Lower leg skin (tissue), 4 donors: ENCODE measurements at regions not wholly inside any gene's neighbourhood (a gene's known extent, or its start where the extent isn't known, plus 50 kb on each side); places are given as distances from the start of the nearest gene placed in this dataset.

ENCODE experiments used
- DNase-seq, 2 donors: peaks; one replicate each; pipeline ENCODE4 v3.0.0-alpha.2; 2019; ENCODE audit warnings: low spot score in 2 of 2
- H3K4me3 ChIP-seq: fragments of 200-600 bp; sonication (generic); 2 replicates; pipeline ENCODE4 v1.5.1; 2017; ENCODE audit warnings: mild to moderate bottlenecking, low read depth; ENCODE audit not compliant: poor library complexity, severe bottlenecking
- POLR2A ChIP-seq, 2 donors: fragments of 450-650 bp; IDR thresholded peaks; one replicate each; pipeline ENCODE4 v1.6.1; 2016 to 2017; ENCODE audit warnings: antibody characterized with exemption in 2 of 2, mild to moderate bottlenecking in 1 of 2, moderate library complexity in 1 of 2
- WGBS, 2 donors: methylation state at CpG; one replicate each; pipeline ENCODE4 v1.1.5; 2018; 5-methylcytosine and 5-hydroxymethylcytosine counted together
- intact Hi-C: fragments of 100-400 bp; cut with DNase I; formaldehyde crosslinking; loops from one replicate; pipeline ENCODE4 v1.15.0; 2023; ENCODE audit warnings: low total_unique reads
- TF ChIP-seq, protein P1 (sequence below), 3 donors: fragments of 450-650 bp; IDR thresholded peaks; one replicate each; pipeline ENCODE4 v1.5.1; 2016; ENCODE audit warnings: antibody characterized with exemption in 3 of 3, mild to moderate bottlenecking in 3 of 3, moderate library complexity in 2 of 3

DNA sequence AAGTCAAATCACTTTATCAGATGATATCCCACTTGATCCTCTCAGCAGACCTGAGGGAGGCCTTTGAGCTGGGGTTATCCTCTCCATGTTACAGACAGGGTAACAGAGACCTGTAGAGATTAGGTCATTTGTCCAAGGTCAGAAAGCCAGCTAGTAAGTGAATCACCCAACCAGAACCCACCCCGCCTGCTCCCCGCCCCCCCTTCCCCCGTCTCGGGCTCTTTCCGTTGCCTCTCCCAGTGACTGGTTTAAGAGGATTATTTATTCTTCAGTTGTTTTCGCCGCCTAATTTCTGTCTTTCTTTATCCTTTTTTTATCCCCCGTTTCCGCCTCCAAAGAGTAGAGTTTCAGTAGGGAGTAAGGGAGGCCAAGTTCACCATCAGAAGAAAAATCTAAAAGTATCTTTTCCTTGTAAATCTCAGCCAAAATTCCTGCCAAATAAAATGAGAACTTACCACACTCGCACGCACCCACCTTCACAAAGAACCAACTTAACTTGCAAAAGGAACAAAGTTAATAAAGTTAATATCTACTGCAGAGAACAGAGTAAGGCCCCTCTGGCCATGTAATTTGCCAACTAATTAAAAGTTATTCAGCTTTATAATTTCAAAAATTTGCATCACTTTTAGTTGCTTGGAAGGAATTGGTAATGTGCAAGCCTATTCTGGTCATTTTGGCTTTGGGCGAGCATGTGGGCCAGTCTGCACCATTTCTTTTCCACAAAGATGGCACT, 76.8 kb upstream of the TRABD2B start:
- intact Hi-C loops: no loop called here
- H3K4me3 ChIP-seq: no peak overlapping the region
- peak in 1 of 2 donors; percentile 25 for DNase-seq
- WGBS, 2 donors: 89% methylated on average over 12 of the region's 12 CpGs
- no peak for TF ChIP-seq POLR2A (IDR thresholded peaks at IDR 0.05)
- TF ChIP-seq, protein P1, sequence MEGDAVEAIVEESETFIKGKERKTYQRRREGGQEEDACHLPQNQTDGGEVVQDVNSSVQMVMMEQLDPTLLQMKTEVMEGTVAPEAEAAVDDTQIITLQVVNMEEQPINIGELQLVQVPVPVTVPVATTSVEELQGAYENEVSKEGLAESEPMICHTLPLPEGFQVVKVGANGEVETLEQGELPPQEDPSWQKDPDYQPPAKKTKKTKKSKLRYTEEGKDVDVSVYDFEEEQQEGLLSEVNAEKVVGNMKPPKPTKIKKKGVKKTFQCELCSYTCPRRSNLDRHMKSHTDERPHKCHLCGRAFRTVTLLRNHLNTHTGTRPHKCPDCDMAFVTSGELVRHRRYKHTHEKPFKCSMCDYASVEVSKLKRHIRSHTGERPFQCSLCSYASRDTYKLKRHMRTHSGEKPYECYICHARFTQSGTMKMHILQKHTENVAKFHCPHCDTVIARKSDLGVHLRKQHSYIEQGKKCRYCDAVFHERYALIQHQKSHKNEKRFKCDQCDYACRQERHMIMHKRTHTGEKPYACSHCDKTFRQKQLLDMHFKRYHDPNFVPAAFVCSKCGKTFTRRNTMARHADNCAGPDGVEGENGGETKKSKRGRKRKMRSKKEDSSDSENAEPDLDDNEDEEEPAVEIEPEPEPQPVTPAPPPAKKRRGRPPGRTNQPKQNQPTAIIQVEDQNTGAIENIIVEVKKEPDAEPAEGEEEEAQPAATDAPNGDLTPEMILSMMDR (IDR thresholded peaks at IDR 0.05): no peak

DNA sequence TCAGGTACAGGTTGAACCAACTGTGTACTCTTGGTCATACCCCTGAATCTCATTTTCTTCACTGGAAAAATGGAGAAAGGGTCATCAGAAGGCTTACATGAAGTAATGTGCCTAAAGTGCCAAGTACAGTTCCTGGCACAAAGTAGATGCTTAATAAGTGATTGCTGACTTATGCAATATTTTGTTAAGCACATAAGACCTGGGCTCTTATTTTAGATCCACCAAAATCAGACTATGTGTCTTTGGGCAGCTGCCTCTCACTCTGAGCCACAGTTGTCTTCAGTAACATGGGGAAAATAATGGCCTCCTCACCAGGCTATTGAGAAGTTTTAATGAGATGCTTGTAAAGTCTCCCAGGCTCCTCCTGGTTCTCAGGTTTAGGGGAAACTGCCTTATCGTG, 74.3 kb upstream of the TRABD2B start:
- 84 to 100% methylated on average over 1 of the region's 1 CpG for WGBS, 2 donors
- TF ChIP-seq, protein P1 (IDR thresholded peaks at IDR 0.05): no peak
- TF ChIP-seq POLR2A (IDR thresholded peaks at IDR 0.05): no peak
- intact Hi-C loops: no loop called here
- H3K4me3 ChIP-seq: no peak overlapping the region
- DNase-seq: no peak

DNA sequence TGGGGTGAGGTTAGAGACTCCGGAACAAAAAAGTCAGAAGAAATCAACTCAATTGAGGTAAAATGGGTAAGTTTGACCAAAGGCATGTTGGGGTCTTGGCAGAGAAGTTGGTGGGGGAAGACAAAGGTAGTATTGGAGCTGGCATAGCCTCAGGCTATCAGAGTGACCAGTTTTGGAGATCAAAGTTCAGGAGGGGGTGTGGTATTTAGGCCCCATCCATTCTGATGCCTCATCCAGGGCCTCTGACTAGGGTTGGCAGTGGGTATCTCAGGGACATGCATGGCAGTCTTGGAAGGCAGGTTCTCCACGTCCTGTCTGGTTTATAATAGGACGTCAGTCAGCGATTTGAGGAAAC, 73.2 kb upstream of the TRABD2B start:
- TF ChIP-seq POLR2A (IDR thresholded peaks at IDR 0.05): no peak
- TF ChIP-seq, protein P1 (IDR thresholded peaks at IDR 0.05): no peak
- H3K4me3 ChIP-seq: no peak overlapping the region
- intact Hi-C loops: no loop called here
- DNase-seq: no peak
- 88 to 90% methylated on average over 4 of the region's 4 CpGs for WGBS, 2 donors

DNA sequence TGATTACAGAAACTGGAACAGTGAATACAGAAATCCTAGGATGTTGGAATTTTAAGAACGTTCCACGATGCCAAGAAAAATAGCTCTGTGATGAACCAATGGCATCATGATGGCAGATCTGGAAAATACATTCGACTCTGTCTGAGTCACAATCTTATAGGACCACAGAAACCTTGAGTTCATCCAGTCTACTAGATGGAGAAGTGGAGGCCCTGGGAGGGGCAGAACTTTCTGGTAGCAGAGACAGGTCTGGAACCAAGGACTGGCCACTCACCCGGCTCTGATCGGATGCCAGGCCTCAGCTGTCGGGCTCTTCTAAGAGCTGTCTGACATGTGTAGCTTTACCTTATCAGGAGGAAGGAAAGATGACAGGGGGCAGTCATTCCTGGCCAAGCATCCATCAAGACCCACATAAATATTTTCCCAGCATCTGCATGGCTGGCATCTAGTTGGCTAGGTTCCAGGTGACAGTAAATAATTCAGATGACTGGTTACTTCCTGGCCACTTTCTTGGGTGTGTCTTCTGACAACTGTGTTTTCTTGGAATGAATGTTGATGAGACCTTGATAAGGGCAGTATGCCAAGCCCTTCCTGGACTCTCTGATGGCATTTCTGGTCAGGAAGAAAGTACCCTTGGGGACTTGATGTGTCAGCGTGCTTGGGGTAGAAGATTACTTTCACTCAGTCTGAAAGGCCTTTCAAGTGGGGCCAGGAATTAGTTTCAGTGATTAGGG, 72.6 kb upstream of the TRABD2B start:
- no peak overlapping the region for H3K4me3 ChIP-seq
- peak in 1 of 2 donors; percentile 62 for DNase-seq
- no peak for TF ChIP-seq POLR2A (IDR thresholded peaks at IDR 0.05)
- TF ChIP-seq, protein P1 (IDR thresholded peaks at IDR 0.05): no peak
- WGBS, 2 donors: 60 to 65% methylated on average over 7 of the region's 7 CpGs
- intact Hi-C loops: no loop called here

DNA sequence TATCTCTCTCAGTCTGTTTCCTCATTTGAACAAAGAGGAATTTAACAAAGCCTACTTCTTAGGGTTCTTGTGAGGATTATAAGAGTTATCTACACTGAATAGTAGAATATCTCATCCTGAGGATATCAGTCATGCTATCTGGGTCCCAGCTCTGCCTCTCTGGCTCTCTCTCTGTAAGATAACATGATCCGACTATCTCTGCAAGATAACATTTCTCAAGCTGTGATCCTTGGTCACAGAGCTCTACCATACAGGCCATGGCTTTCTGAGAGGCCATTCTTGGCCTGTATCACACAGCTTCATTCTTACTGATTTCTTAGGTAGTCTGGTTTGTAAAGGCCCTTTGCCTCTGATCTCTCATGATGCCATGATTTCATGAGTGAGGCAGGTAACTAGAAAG, 71.0 kb upstream of the TRABD2B start:
- TF ChIP-seq, protein P1 (IDR thresholded peaks at IDR 0.05): no peak
- no peak for TF ChIP-seq POLR2A (IDR thresholded peaks at IDR 0.05)
- peak in 1 of 2 donors; percentile 4 for DNase-seq
- intact Hi-C loops: no loop called here
- H3K4me3 ChIP-seq: no peak overlapping the region
- 91 to 96% methylated on average over 1 of the region's 1 CpG for WGBS, 2 donors
